CD14-positive monocyte (primary cell): ENCODE measurements at regions not wholly inside any gene's neighbourhood (a gene's known extent, or its start where the extent isn't known, plus 50 kb on each side); places are given as distances from the start of the nearest gene placed in this dataset.

Experiments
- DNase-seq, 3 donors: peaks; one replicate each; pipeline ENCODE4 v3.0.0-alpha.2; 2011 to 2022
- H2AFZ ChIP-seq: 2 replicates; pipeline ENCODE4 v1.6.0; 2012; ENCODE audit warnings: mild to moderate bottlenecking, low read depth, low read length, inconsistent platforms; ENCODE audit not compliant: insufficient read depth, poor library complexity, severe bottlenecking
- H3K27ac ChIP-seq, 2 donors: 1 replicate in 1 of 2; 2 replicates in 1 of 2; pipeline ENCODE4 v1.5.1; 2012 to 2013; ENCODE audit warnings: low read length in 2 of 2, control low read depth in 1 of 2, inconsistent platforms in 1 of 2, low read depth in 1 of 2, mild to moderate bottlenecking in 1 of 2
- H3K27me3 ChIP-seq, 2 donors: one replicate each; pipeline versions ENCODE4 v1.6.0 to v1.6.1; 2011 to 2013; ENCODE audit warnings: low read length in 2 of 2; ENCODE audit not compliant: control insufficient read depth in 2 of 2, insufficient read depth in 2 of 2
- H3K36me3 ChIP-seq, 2 donors: replicated peaks in 1 of 2; 1 replicate in 1 of 2; 2 replicates in 1 of 2; pipeline versions ENCODE4 v1.5.1 to v1.6.1; 2012 to 2013; ENCODE audit warnings: low read length in 2 of 2, control low read depth in 1 of 2, inconsistent platforms in 1 of 2, mild to moderate bottlenecking in 1 of 2; ENCODE audit not compliant: insufficient read depth in 2 of 2, control insufficient read depth in 1 of 2
- H3K4me1 ChIP-seq, 2 donors: 1 replicate in 1 of 2; 2 replicates in 1 of 2; pipeline versions ENCODE4 v1.5.1 to v1.6.1; 2012 to 2013; ENCODE audit warnings: low read length in 2 of 2, control low read depth in 1 of 2, inconsistent platforms in 1 of 2, mild to moderate bottlenecking in 1 of 2, moderate library complexity in 1 of 2; ENCODE audit not compliant: insufficient read depth in 2 of 2, control insufficient read depth in 1 of 2
- H3K4me2 ChIP-seq: replicated peaks from 2 replicates; pipeline ENCODE3; 2012; ENCODE audit warnings: low read length, moderate library complexity, mild to moderate bottlenecking; ENCODE audit not compliant: poor library complexity, severe bottlenecking; ENCODE audit errors: extremely low read depth
- H3K4me3 ChIP-seq, 3 experiments: fragments of 200-600 bp in 1 of 3; sonication (generic) in 1 of 3; replicated peaks in 1 of 3; 1 replicate in 2 of 3; 2 replicates in 1 of 3; pipeline ENCODE4 v1.5.1; 2011 to 2013; ENCODE audit warnings: low read length in 3 of 3, mild to moderate bottlenecking in 3 of 3, control low read depth in 2 of 3, low read depth in 2 of 3, inconsistent platforms in 1 of 3, moderate library complexity in 1 of 3
- H3K79me2 ChIP-seq: 2 replicates; pipeline ENCODE4 v1.6.0; 2012; ENCODE audit warnings: mild to moderate bottlenecking, control low read depth, inconsistent platforms, low read length, moderate library complexity; ENCODE audit not compliant: insufficient read depth
- H3K9ac ChIP-seq: 2 replicates; pipeline ENCODE4 v1.6.0; 2017; ENCODE audit warnings: low read length, mild to moderate bottlenecking; ENCODE audit not compliant: insufficient read depth, poor library complexity, severe bottlenecking
- H3K9me3 ChIP-seq, 2 donors: replicated peaks in 1 of 2; 1 replicate in 1 of 2; 2 replicates in 1 of 2; pipeline versions ENCODE4 v1.5.1 to v1.6.1; 2012 to 2013; ENCODE audit warnings: low read length in 2 of 2, control low read depth in 1 of 2; ENCODE audit not compliant: control insufficient read depth in 1 of 2, insufficient read depth in 1 of 2
- H4K20me1 ChIP-seq: 2 replicates; pipeline ENCODE4 v1.6.0; 2012; ENCODE audit warnings: mild to moderate bottlenecking, low read length, control low read depth, moderate library complexity; ENCODE audit not compliant: insufficient read depth
- H3K27ac Mint-ChIP-seq, 7 donors: one replicate each; pipeline ENCODE4 v1.8.0; 2020; ENCODE audit warnings: mild to moderate bottlenecking in 7 of 7, mixed read lengths in 7 of 7, moderate library complexity in 6 of 7, inconsistent platforms in 2 of 7
- H3K27me3 Mint-ChIP-seq, 3 donors: one replicate each; pipeline ENCODE4 v1.8.0; 2021 to 2022; ENCODE audit warnings: low read depth in 3 of 3, mild to moderate bottlenecking in 3 of 3, mixed read lengths in 3 of 3, moderate library complexity in 3 of 3, inconsistent platforms in 1 of 3
- H3K36me3 Mint-ChIP-seq, 2 donors: one replicate each; pipeline ENCODE4 v1.8.0; 2020; ENCODE audit warnings: mixed read lengths in 2 of 2, inconsistent platforms in 1 of 2, mild to moderate bottlenecking in 1 of 2
- H3K4me1 Mint-ChIP-seq: one replicate; pipeline ENCODE4 v1.8.0; 2020; ENCODE audit warnings: mild to moderate bottlenecking, mixed read lengths
- H3K4me3 Mint-ChIP-seq, 2 donors: one replicate each; pipeline ENCODE4 v1.8.0; 2020; ENCODE audit warnings: mild to moderate bottlenecking in 2 of 2, mixed read lengths in 2 of 2, moderate library complexity in 1 of 2
- H3K9me3 Mint-ChIP-seq, 7 donors: one replicate each; pipeline ENCODE4 v1.8.0; 2020 to 2022; ENCODE audit warnings: mixed read lengths in 7 of 7, mild to moderate bottlenecking in 6 of 7, moderate library complexity in 6 of 7, inconsistent platforms in 2 of 7
- WGBS: methylation state at CpG from one replicate; pipeline ENCODE4 v1.1.5; 2013; ENCODE audit warnings: missing lambda C conversion rate; ENCODE audit not compliant: insufficient coverage; 5-methylcytosine and 5-hydroxymethylcytosine counted together
- intact Hi-C, 2 donors: fragments of 100-400 bp; cut with micrococcal nuclease; formaldehyde crosslinking; loops; one replicate each; pipeline versions ENCODE4 v1.15.0 to v1.15.1; 2023
- TF ChIP-seq, protein P1 (sequence below): fragments of 200-600 bp; IDR thresholded peaks from one replicate; pipeline ENCODE4 v1.8.0; 2022; ENCODE audit warnings: antibody characterized with exemption, mild to moderate bottlenecking

- TF ChIP-seq, protein P1, sequence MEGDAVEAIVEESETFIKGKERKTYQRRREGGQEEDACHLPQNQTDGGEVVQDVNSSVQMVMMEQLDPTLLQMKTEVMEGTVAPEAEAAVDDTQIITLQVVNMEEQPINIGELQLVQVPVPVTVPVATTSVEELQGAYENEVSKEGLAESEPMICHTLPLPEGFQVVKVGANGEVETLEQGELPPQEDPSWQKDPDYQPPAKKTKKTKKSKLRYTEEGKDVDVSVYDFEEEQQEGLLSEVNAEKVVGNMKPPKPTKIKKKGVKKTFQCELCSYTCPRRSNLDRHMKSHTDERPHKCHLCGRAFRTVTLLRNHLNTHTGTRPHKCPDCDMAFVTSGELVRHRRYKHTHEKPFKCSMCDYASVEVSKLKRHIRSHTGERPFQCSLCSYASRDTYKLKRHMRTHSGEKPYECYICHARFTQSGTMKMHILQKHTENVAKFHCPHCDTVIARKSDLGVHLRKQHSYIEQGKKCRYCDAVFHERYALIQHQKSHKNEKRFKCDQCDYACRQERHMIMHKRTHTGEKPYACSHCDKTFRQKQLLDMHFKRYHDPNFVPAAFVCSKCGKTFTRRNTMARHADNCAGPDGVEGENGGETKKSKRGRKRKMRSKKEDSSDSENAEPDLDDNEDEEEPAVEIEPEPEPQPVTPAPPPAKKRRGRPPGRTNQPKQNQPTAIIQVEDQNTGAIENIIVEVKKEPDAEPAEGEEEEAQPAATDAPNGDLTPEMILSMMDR: no peak
- H3K9me3 ChIP-seq: no peaks in the 10 kb centered on the region
- intact Hi-C loops: no loop called here
- no peak overlapping the region for H3K27ac Mint-ChIP-seq
- DNase-seq: no peak
- no peak overlapping the region for H3K9ac ChIP-seq
- peaks cover 0 to 3% (median 0%) of the 10 kb centered on the region in 3 donors for H3K27me3 Mint-ChIP-seq
- no peaks in the 10 kb centered on the region for H4K20me1 ChIP-seq
- no peaks in the 10 kb centered on the region for H3K36me3 Mint-ChIP-seq
- H3K9me3 Mint-ChIP-seq: peaks cover 2 to 11% (median 10%) of the 10 kb centered on the region in 7 donors
- H3K4me1 Mint-ChIP-seq: no peaks in the 10 kb centered on the region
- H3K27me3 ChIP-seq: no peaks in the 10 kb centered on the region
- H2AFZ ChIP-seq: no peak overlapping the region
- H3K4me3 ChIP-seq: no peak overlapping the region
- no peak overlapping the region for H3K27ac ChIP-seq
- no peaks in the 10 kb centered on the region for H3K4me1 ChIP-seq
- H3K36me3 ChIP-seq: no peaks in the 10 kb centered on the region
- no peak overlapping the region for H3K4me2 ChIP-seq
- WGBS: 93% methylated on average over 3 of the region's 3 CpGs
- H3K79me2 ChIP-seq: no peaks in the 10 kb centered on the region
- no peak overlapping the region for H3K4me3 Mint-ChIP-seq
Observed at GRCh38 chr13:104993708-104994107, 1541.8 kb downstream of the EFNB2 start.

DNA sequence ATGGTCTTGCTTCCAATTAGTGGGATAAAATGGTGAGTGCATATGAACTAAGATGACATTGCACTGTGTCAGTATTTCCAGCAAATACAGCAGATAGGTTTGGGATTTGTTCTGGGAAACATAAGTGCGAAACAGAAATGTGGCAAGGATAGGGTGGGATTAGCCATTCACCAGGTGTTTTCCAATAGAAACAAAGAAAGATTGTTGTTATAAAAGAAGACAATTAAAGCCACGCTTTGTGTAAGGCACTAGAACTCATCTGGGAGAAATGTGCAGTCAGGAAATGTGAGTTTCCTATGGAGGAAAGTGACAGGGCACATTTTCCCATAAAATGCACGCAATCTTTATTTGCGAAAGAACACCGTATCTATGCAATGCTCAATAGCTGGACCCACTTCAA, 1547.8 kb downstream of the EFNB2 start:
- TF ChIP-seq, protein P1: no peak
- Mint-ChIP-seq H3K9me3 (peaks cover 0 to 4% (median 0%) of the 10 kb centered on the region in 7 donors), H3K27me3 (no peaks in the 10 kb centered on the region), H3K4me3 (no peak overlapping the region), H3K27ac (no peak overlapping the region), H3K4me1 (peaks cover 16% of the 10 kb centered on the region), H3K36me3 (no peaks in the 10 kb centered on the region)
- peaks cover 6 to 22% of the 10 kb centered on the region in 2 donors for H3K4me1 ChIP-seq
- H3K9me3 ChIP-seq: no peaks in the 10 kb centered on the region
- no peaks in the 10 kb centered on the region for H3K79me2 ChIP-seq
- no peak overlapping the region for H3K4me2 ChIP-seq
- 61% methylated on average over 2 of the region's 5 CpGs for WGBS
- H3K27ac ChIP-seq: no peak overlapping the region
- no peak overlapping the region for H2AFZ ChIP-seq
- H3K9ac ChIP-seq: no peak overlapping the region
- H3K4me3 ChIP-seq: no peak overlapping the region
- DNase-seq: no peak
- H4K20me1 ChIP-seq: no peaks in the 10 kb centered on the region
- H3K27me3 ChIP-seq: no peaks in the 10 kb centered on the region
- intact Hi-C loops: no loop called here
- no peaks in the 10 kb centered on the region for H3K36me3 ChIP-seq
